GM12873 (cell line): ENCODE measurements at regions not wholly inside any gene's neighbourhood (a gene's known extent, or its start where the extent isn't known, plus 50 kb on each side); places are given as distances from the start of the nearest gene placed in this dataset.

Experiments used
- TF ChIP-seq, protein P1 (sequence below): IDR thresholded peaks from 2 replicates; pipeline ENCODE4 v1.5.1; 2012; ENCODE audit warnings: low read depth, mild to moderate bottlenecking, moderate library complexity, low read length, control low read depth; ENCODE audit not compliant: insufficient read depth; ENCODE audit errors: missing control alignments

DNA sequence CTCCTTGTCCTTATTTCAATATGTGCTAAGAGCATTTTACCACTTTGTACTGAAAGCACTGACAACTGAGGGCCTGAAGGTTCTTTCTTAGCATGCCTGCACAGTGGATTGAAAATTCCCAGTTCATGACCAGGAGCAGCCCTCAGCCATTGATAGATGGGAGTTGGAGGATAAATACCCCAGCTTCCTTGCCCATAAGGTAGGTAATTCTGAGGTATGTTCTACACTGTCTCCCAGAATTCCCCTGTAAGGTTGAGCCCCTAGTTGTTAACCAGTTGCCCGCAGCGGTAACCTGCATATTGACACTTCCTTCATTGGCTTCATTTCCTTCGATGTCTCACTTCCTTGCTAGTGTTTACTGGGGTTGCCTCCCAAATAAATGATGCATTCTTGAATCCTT is 162.0 kb downstream of the CDC5L start:
- TF ChIP-seq, protein P1, sequence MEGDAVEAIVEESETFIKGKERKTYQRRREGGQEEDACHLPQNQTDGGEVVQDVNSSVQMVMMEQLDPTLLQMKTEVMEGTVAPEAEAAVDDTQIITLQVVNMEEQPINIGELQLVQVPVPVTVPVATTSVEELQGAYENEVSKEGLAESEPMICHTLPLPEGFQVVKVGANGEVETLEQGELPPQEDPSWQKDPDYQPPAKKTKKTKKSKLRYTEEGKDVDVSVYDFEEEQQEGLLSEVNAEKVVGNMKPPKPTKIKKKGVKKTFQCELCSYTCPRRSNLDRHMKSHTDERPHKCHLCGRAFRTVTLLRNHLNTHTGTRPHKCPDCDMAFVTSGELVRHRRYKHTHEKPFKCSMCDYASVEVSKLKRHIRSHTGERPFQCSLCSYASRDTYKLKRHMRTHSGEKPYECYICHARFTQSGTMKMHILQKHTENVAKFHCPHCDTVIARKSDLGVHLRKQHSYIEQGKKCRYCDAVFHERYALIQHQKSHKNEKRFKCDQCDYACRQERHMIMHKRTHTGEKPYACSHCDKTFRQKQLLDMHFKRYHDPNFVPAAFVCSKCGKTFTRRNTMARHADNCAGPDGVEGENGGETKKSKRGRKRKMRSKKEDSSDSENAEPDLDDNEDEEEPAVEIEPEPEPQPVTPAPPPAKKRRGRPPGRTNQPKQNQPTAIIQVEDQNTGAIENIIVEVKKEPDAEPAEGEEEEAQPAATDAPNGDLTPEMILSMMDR = no peak

DNA sequence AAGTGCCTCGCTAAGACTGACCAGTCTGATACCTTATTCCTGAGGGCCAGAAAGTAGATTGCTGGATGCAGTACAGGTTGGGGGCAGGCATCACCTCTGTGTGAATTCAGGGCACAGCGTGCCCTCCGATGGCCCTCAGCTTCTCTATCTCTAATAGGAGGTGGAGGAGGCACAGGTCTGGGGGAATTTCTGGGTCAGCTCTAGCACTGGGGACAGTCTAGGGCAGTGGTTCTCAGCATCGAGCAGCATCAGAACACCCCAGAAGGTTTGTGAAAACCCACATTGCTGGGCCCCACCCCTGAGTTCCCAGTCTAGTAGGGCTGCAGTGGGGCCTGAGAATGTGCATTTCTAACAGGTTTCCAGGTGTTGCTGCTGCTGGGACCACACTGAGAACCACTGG is 166.7 kb downstream of the CDC5L start:
- TF ChIP-seq, protein P1 = no peak

DNA sequence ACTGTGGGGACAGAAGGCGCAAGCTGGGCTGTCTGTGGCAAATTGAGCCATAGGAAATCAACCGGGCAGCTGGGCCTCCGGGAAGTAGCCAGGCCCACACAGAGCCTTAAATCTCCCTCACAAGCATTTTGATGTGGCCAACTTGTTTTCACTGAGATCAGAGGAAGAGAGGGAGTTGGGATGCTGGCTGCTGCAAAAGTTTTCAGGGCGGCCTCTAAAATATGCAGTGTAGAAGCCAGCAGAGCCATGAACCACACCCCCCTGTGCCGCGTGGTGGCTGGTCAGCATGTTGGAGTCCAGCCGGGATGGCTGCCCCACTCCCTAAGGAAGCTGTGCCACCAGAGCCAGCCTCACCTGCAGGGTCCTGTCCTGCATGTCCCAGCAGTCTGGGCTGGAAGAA is 167.4 kb downstream of the CDC5L start:
- TF ChIP-seq, protein P1 = no peak

DNA sequence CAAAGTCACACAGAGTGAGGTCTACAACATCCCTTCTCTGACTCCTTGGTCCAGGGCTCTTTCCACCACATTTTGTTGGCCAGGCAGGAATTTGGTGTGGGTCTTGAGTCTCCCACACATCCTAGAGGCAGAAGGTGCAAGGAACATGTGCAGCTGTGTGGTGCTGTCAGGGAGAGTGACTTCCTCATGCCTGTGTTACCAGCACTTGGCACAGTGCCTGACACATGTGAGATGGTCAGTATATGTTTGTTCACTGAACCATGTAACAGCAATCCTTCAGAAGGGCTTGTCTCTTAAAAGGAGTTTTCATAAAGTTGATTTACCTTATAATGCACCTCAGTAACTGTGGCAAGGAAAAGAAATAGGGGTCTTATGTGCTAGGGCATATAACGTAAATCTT is 168.5 kb downstream of the CDC5L start:
- TF ChIP-seq, protein P1 = no peak

DNA sequence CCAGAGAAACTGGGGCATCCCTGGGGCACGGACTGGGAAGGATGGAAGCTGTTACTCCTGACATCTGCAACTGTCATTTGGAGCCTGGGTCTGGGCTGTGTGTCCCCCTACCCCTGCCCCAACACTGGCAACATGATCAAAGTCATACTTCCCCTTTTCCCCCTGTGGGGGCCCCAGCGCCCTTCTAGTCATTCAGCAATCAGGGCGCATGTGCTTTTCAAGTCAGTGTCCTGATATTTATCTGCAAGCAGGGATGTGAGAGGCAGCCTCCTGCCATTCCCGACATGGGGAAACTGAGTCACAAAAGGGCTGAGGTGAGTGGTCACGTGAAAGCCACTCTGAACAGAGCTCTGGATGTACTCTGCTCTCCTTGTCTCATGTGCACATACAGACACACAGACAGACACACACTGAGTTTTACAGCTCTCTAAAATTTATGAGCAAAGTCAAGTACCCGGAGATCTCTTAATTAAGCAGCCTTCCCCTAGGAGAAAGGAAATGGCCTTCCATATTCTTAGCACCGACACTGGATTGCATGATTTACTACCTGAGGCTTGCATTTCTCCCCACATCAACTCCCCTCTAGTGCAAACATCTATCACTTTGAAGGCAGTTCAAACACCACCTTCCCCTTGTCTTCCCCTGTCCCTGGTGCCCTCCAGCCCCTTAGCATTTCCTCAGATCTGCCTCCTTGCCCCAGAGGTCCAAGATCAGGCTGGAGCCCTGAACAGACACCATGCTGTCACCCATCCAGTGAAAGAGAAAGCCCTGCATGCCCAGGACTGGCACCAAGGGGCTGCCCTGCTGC is 170.7 kb downstream of the CDC5L start:
- TF ChIP-seq, protein P1 = no peak

DNA sequence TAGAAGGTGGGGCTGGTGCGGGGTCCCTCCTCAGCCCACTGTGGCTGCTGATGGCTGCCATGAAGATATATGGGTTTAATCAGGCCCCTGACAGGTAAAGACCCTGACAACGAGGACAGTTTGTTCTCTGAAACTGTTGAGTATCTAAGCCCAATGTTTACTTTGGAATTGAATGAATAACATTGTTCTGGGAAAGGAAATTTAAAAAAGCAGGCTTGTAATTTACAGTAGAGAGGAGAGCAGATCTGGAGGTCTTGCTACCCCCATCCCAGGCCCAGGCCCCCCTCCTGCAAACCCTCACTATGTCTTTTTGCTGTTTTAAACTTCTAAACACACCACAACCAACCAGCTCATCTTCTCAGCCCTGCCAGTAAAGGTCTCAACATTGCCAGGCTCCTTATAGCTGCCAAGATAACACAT is 171.3 kb downstream of the CDC5L start:
- TF ChIP-seq, protein P1 = no peak

DNA sequence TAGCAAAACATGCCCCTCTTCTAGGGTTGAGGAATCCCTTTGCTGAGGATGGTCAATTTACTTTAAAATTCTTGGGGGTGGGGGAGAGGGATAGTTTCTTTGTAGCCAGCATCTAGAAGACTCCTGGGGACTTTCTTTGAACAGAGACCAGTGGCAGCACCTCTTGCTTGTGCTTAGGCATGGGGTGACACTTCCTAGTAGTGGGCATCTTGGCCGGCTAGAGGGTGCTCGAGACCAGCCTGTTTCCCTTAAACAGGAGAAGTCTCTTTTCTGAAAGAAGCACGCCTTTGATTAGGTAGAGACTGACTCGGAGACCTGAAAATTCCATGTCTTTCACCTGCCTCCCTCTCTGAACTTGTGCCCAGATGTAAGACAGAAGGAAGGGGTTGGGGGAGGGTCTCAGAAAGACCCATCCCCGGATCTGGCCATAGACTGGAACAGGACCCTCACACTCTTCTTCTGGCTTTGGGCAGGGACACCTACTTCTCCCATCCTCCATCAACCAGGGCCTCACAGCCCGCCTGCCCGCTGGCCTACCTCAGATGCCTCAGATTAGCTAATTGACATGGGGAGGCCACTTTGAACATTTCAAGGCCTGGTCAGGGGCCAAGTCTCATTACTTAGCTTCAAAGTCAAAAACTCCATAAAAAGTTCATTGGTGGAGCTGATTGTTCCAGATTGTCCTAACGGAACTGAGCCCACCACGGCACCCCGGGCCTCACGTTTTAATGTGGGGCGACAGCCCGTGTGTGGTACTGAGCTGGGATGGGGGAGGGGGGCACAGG is 172.2 kb downstream of the CDC5L start:
- TF ChIP-seq, protein P1 = no peak
